HepG2 (cell line): ENCODE measurements at regions not wholly inside any gene's neighbourhood (a gene's known extent, or its start where the extent isn't known, plus 50 kb on each side); places are given as distances from the start of the nearest gene placed in this dataset.

ENCODE experiments used
- CC2D1A ChIP-seq: sonication (generic); formaldehyde crosslinking; IDR thresholded peaks from 2 replicates; pipeline ENCODE4 v1.8.1; 2023; ENCODE audit warnings: mild to moderate bottlenecking, missing genetic modification reagents
- CTCF ChIP-seq: sonication (generic); formaldehyde crosslinking; IDR thresholded peaks from 2 replicates; pipeline ENCODE4 v1.5.0; 2020; ENCODE audit warnings: mild to moderate bottlenecking, missing genetic modification reagents, moderate library complexity
- FOXA3 ChIP-seq: IDR thresholded peaks from 2 replicates; pipeline ENCODE4 v1.6.1; 2016; ENCODE audit warnings: missing genetic modification reagents, missing compliant biosample characterization
- GMEB1 ChIP-seq: sonication (generic); formaldehyde crosslinking; IDR thresholded peaks from 2 replicates; pipeline ENCODE4 v1.5.1; 2020; ENCODE audit warnings: missing genetic modification reagents, mild to moderate bottlenecking, borderline replicate concordance
- HIVEP1 ChIP-seq: sonication (generic); formaldehyde crosslinking; IDR thresholded peaks from 2 replicates; pipeline ENCODE4 v1.4.0; 2020; ENCODE audit warnings: mild to moderate bottlenecking, missing genetic modification reagents
- HMG20A ChIP-seq: IDR thresholded peaks from 2 replicates; pipeline ENCODE4 v1.6.1; 2016; ENCODE audit warnings: borderline replicate concordance
- HMGXB4 ChIP-seq, 2 experiments: sonication (generic) in 1 of 2; formaldehyde crosslinking in 1 of 2; IDR thresholded peaks; 2 replicates each; pipeline versions ENCODE4 v1.4.0 to v1.6.1; 2018 to 2020; ENCODE audit warnings: missing genetic modification reagents in 2 of 2, borderline replicate concordance in 1 of 2, low read depth in 1 of 2, mild to moderate bottlenecking in 1 of 2, missing biosample characterization in 1 of 2
- HOXA7 ChIP-seq: sonication (generic); formaldehyde crosslinking; IDR thresholded peaks from 2 replicates; pipeline ENCODE4 v1.8.1; 2022; ENCODE audit warnings: mild to moderate bottlenecking, missing genetic modification reagents, moderate library complexity
- MAFG ChIP-seq: sonication (generic); formaldehyde crosslinking; IDR thresholded peaks from 2 replicates; pipeline ENCODE4 v1.5.1; 2020; ENCODE audit warnings: mild to moderate bottlenecking, missing genetic modification reagents
- RAD21 ChIP-seq: fragments of 450-650 bp; formaldehyde crosslinking; IDR thresholded peaks from 2 replicates; pipeline ENCODE4 v1.5.0; 2020; ENCODE audit warnings: mild to moderate bottlenecking
- RFX3 ChIP-seq: IDR thresholded peaks from 2 replicates; pipeline ENCODE4 v1.6.1; 2016; ENCODE audit warnings: missing biosample characterization, missing genetic modification reagents
- SKI ChIP-seq: fragments of 450-650 bp; IDR thresholded peaks from one replicate; pipeline ENCODE4 v1.6.1; 2018; ENCODE audit warnings: mild to moderate bottlenecking; ENCODE audit not compliant: partially characterized antibody
- SRSF1 ChIP-seq: fragments of 200-400 bp; formaldehyde crosslinking; optimal IDR thresholded peaks from 2 replicates; pipeline ENCODE3; 2017; ENCODE audit warnings: mild to moderate bottlenecking, low read depth, low read length, moderate library complexity
- ZBTB1 ChIP-seq: sonication (generic); formaldehyde crosslinking; IDR thresholded peaks from 2 replicates; pipeline ENCODE4 v1.4.0; 2020; ENCODE audit warnings: missing genetic modification reagents, borderline replicate concordance
- ZBTB37 ChIP-seq: sonication (generic); formaldehyde crosslinking; IDR thresholded peaks from 2 replicates; pipeline ENCODE4 v1.4.0; 2020; ENCODE audit warnings: mild to moderate bottlenecking, missing genetic modification reagents
- ZBTB43 ChIP-seq: sonication (generic); formaldehyde crosslinking; conservative IDR thresholded peaks from 2 replicates; pipeline ENCODE4 v1.4.0; 2020; ENCODE audit warnings: missing genetic modification reagents
- ZNF382 ChIP-seq: sonication (generic); formaldehyde crosslinking; IDR thresholded peaks from 2 replicates; pipeline ENCODE4 v1.5.0; 2020; ENCODE audit warnings: missing genetic modification reagents, mild to moderate bottlenecking, borderline replicate concordance
- ZNF740 ChIP-seq: sonication (generic); formaldehyde crosslinking; IDR thresholded peaks from 2 replicates; pipeline ENCODE4 v1.4.0; 2020; ENCODE audit warnings: missing genetic modification reagents
- ZNF770 ChIP-seq: sonication (generic); formaldehyde crosslinking; IDR thresholded peaks from 2 replicates; pipeline ENCODE4 v1.5.0; 2020; ENCODE audit warnings: mild to moderate bottlenecking, missing genetic modification reagents
- ZNF782 ChIP-seq: sonication (generic); formaldehyde crosslinking; IDR thresholded peaks from 2 replicates; pipeline ENCODE4 v1.4.0; 2020; ENCODE audit warnings: missing genetic modification reagents, mild to moderate bottlenecking, borderline replicate concordance

- no peak for TF ChIP-seq SRSF1
- TF ChIP-seq RAD21 (CRISPR knock-in tag): peak; percentile 88
- no peak for TF ChIP-seq ZBTB1 (CRISPR knock-in tag)
- peak in 1 of 2 experiments; percentile 28; a peak in 1 of 4 replicates for TF ChIP-seq HMGXB4 (CRISPR knock-in tag; IDR thresholded peaks at IDR 0.05; ENCODE audit: borderline replicate concordance in 1 of 2, low read depth in 1 of 2)
- no peak for TF ChIP-seq ZBTB37
- no peak for TF ChIP-seq MAFG (CRISPR knock-in tag)
- no peak for TF ChIP-seq HOXA7 (CRISPR knock-in tag)
- TF ChIP-seq HIVEP1 (CRISPR knock-in tag): no peak
- no peak for TF ChIP-seq SKI
- no peak for TF ChIP-seq ZNF382
- no peak for TF ChIP-seq FOXA3 (CRISPR knock-in tag)
- no peak for TF ChIP-seq HMG20A
- TF ChIP-seq ZNF782 (CRISPR knock-in tag): no peak
- no peak for TF ChIP-seq CC2D1A (CRISPR knock-in tag)
- no peak for TF ChIP-seq RFX3 (CRISPR knock-in tag)
- peak; percentile 92 for TF ChIP-seq CTCF
- no peak for TF ChIP-seq ZNF770 (CRISPR knock-in tag)
- TF ChIP-seq ZNF740 (CRISPR knock-in tag): peak; percentile 65; the same call in 1 of the 2 replicates
- TF ChIP-seq ZBTB43 (CRISPR knock-in tag): no peak
- no peak for TF ChIP-seq GMEB1 (CRISPR knock-in tag)
Measured at GRCh38 chr14:53432378-53432802, 279.3 kb upstream of the DDHD1 start (continued).
